ENCODE measurements at regions not wholly inside any gene's neighbourhood (a gene's known extent, or its start where the extent isn't known, plus 50 kb on each side); places are given as distances from the start of the nearest gene placed in this dataset.
"Not testable (repeated sequence)": the region's sequence is repeated elsewhere in the genome, so short reads cannot be mapped to it uniquely, and the experiment has no call there.

GRCh38 chrX:112577146-112577545 lies 102.6 kb downstream of the LHFPL1 start:
- no peak for DNase-seq

DNA sequence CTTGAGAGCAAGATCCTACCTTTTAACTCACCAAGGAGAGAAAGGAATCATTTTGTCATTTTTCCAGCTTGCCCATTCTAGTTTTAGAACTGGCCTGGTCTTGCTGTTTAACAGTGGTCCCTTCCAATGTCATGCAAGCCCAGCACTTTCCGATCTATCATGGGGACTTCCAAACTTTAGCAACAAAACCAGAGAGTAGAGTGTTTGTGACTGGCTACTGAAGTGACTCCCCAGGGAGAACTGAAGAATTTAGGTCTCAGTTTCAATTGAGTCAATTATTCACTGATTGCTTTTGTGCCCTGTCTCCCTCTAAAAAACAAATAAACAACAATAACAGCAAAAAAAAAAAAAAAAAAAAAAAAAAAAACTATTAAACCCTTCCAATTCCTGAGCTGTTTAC lies 108.3 kb downstream of the LHFPL1 start:
- no peak for DNase-seq

DNA sequence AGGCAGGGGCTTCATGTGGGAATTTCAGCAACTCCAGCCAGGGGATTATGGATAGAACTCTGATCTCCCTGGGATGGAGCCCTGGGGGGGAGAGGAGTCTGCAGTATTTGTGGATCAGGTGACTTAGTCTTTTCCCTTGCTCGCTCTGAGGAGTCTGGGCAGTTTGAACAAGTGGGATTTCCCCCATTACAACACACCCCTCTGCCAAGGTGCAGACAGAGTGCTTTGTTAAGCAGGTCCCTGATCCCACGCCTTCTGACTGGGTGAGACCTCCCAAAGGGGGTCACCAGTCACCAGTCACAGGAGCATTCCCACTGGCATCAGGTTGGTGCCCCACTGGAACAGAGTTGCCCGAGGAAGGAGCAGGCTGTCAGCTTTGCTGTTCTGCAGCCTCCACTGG lies 123.9 kb downstream of the LHFPL1 start:
- DNase-seq, result no peak

GRCh38 chrX:112545051-112545450 lies 134.7 kb downstream of the LHFPL1 start:
- DNase-seq, result no peak

GRCh38 chrX:112536544-112536943 lies 143.2 kb downstream of the LHFPL1 start:
- no peak for DNase-seq

DNA sequence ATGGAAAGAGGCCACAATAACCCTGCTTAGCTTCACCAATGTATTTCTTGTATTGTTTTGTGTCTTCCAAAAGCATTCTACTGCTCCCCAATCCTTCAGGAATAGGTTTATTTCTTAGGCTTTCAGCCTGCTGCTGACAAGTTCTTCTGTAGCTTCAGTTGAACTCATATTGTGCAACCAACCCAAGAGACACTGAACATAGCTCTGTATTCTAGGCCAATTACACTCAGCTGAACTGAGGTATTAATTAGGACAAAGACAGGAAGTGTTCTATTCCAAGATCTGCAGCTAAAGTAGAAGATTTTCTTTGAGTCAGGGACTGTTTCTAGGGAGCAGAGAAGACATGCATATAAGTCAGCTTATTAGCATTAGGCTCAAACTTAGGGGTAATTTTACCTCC lies 151.8 kb downstream of the LHFPL1 start:
- DNase-seq, result no peak

- no peak for DNase-seq
Measured at GRCh38 chrX:112521676-112522075, 158.1 kb downstream of the LHFPL1 start.

GRCh38 chrX:112520124-112520523 lies 159.6 kb downstream of the LHFPL1 start:
- no peak for DNase-seq

DNA sequence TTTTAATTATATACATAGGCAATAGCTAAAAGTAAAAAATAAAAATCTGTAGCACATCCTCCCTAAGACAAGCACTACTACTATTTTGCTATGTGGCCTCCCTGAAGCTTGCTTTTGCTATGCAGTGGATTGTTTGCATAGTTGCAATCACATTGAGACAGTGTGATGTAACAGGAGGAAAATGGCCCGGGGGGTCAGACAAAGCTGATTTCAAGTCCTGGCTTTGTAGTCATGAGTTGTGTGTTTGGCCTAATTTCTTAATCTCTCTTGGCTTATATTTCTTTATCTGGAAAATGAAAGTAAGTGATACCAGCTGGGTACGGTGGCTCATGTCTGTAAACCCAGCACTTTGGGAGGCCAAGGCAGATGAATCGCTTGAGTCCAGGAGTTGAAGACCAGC lies 166.6 kb downstream of the LHFPL1 start:
- no peak for DNase-seq

- DNase-seq, result no peak
Measured at GRCh38 chrX:112512509-112512908, 167.2 kb downstream of the LHFPL1 start.

- no peak for DNase-seq
Measured at GRCh38 chrX:112510629-112511028, 169.1 kb downstream of the LHFPL1 start.

DNA sequence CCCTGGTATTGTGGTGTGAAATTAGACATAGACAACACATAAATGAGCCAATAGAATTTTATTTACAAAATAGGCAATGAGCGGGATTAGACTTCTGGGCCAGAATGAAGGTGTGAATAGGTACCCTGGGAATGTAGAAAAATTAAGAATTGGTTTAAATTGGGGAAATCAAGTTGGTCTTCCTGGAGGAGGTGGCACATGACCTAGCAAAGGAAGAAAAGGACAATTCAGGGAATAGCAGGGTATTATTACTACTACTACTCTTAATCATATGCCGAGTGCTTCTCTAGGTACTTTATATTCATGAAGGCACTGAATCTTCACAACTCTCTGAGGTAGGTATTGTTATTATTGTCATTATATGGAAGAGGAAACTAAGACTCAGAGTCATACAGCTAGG lies 202.1 kb downstream of the LHFPL1 start:
- DNase-seq, result no peak

GRCh38 chrX:112473654-112474053 lies 206.1 kb downstream of the LHFPL1 start:
- no peak for DNase-seq

DNA sequence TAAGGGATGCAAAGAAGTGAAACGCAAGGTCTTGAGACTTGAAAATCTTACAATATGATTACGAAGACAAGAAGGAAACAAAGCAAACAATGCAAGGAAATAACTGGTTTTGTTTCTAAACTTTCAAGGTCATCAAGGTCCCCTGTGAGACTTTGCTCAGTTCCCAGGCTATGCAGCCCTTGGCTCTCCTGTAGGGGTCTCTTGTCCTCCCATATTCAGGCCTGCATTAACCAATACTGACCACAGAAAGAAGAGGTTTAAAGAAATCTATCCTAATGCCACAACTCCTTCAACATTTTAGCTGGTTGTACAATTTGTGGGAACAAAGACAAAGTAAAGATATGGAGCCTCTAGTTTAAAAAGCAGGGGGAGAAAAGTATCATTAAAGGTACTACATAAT lies 209.2 kb downstream of the LHFPL1 start:
- DNase-seq, result no peak

GRCh38 chrX:112461949-112462450 lies 217.7 kb downstream of the LHFPL1 start:
- not testable (repeated sequence) for DNase-seq

DNA sequence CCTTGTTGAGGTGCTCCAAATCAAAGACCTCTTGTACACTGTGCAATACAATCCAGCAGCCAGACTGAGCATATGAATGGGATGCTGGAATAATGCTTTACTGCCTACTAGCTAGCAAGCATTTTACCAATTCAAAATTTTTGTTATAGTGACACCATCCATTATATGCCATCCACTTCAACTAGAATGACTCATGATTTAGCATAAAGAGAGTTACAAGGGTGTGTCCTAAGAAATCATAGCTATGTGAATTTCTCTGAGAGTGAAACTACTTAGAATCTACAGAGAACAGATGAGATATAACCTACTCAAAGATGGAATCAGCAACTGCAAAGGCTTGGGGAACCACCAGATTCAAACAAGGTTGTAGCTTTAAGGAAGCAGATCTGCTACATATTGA lies 221.9 kb downstream of the LHFPL1 start:
- no peak for DNase-seq

GRCh38 chrX:112450810-112451209 lies 228.9 kb downstream of the LHFPL1 start:
- DNase-seq, result no peak

DNA sequence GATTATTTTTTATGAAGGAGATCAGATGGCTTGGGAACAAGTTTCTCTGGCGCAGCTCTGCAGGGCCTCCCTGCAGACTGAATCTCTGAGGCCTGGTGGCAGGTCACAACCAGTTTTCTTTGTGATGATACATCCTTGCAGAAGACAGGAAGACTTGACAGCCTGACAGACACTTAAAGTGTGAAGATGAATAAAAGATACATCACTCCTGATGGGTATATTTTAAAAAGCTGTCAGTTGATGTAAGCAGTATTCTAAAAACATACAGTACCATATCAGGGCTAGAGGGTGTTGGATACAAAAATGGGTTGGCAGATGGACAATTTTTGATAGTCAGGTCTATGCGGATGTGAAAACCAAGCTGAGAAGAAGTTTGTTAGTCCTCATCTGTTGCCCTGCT lies 239.5 kb downstream of the LHFPL1 start:
- DNase-seq, result no peak

DNA sequence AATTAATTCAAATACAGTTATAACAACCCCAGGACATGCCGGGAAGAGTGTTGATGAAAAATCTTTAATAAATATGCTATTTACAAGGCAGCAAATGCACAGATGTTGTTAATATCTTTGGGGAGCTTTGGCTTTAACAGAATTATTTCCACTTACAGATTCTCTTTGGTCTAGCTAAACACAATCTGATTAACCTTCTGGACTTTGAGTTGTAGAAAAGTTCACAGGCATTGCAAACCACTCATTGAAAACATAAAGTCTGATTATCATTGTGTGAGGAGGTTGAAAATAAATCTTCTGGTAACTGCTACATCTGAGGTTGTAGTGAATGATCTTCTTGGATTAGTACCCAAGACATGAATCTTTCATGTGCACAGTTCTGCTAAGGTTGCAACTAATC lies 255.6 kb downstream of the LHFPL1 start:
- no peak for DNase-seq

GRCh38 chrX:112391313-112391712 lies 288.4 kb downstream of the LHFPL1 start:
- no peak for DNase-seq

DNA sequence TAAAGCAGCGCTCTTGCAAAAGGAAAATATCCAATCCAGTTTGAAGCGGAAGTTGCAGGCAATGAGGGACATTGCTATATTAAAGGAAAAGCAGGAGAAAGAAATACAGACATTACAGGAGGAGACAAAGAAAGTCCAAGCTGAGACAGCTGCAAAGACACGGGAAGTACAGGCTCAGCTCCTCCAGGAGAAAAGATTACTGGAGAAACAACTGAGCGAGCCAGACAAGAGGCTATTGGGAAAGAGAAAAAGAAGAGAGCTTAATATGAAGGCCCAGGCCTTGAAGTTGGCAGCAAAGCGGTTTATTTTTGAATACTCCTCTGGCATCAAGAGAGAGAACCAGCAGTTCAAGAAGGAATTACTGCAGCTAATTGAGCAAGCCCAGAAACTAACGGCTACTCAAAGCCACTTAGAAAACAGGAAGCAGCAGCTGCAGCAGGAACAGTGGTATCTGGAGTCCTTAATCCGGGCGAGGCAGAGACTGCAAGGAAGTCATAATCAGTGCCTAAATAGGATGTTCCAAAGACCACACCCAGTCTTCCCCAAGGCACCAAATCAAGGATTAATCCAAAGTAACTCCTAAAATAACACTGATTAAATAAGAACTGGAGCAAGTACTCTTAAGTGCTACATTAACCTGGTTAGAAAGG lies 298.0 kb downstream of the LHFPL1 start:
- not testable (repeated sequence) for DNase-seq

DNA sequence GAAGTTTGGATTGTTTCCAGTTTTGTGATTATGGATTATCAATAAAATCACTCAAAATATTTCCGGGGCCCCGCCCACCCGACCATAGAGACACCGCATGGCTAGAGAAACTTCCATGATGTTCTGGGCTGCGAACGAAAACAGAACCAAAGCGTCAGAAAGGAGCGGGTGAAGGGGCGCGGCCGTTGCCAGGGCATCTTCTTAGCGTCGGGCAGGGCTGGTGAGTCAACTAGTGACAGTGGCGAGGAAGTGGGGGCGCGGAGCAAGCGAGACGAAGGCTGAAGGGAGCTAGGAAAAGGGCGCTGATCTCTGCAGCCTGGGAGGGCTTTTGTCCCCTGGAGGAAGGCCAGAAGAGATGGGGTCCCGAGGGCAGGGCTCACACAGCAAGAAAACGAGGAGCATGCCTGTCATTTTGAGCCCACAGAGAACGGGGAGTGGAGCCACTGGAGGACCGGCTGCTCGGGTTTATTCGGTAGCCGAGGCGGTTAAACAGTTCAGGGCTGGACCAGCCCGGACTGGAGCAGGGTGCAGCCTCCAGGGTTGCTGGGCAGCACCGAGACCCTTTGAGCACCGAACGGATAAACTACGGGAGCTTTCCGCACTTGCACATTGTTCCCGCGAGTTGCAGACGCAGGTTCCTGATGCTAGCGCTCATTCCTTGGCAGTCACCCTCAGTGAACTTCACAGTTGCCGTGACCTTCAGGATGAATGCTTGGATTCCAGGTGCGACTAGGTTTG lies 298.1 kb upstream of the TRPC5 start:
- no peak for DNase-seq

DNA sequence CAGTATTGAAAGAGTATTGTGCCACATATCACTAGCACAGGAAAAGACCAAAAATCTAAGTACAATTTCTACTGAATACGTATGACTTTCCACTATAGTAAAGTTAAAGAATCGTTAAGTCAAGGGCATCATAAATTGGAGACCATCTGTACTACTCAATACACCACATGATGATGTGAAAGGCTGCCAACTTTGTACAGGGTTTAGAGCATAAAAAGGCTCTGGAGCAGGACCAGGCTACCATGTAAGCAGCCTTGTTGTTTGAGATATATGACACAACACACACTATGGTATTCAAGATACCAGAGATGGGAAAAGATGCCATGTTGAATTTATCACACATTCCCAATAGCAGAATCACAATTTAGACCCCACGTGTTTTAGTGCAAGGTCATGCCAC lies 294.9 kb upstream of the TRPC5 start:
- DNase-seq, result no peak

- no peak for DNase-seq
Measured at GRCh38 chrX:112368371-112368770, 285.8 kb upstream of the TRPC5 start.

GRCh38 chrX:112367065-112367464 lies 284.5 kb upstream of the TRPC5 start:
- no peak for DNase-seq

Data from stimulated activated CD4-positive, alpha-beta T cell treated with anti-CD3 and anti-CD28 coated beads, Interleukin-15, amount 100 ng/mL, for 24 hours (primary cell).